ENCODE measurements at regions not wholly inside any gene's neighbourhood (a gene's known extent, or its start where the extent isn't known, plus 50 kb on each side); places are given as distances from the start of the nearest gene placed in this dataset.
"Not testable (repeated sequence)": the region's sequence is repeated elsewhere in the genome, so short reads cannot be mapped to it uniquely, and the experiment has no call there.

DNA sequence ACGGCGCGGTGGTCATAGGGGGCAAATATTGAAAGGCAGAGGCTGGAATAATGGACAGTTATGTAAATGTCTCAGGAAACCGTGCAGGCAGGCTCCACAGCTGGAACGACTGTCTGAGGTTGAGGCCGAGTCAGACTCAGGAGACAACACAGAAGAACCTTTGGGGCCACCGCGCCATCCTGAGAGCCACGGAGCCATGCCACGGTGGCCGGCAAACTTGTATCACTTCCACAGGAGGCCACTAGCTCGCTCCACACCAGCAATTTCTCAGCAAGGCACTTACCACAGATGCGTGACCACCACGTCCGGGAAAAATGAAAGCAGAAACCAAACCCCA is 156.7 kb upstream of the SALL3 start:
- Mint-ChIP-seq H3K4me1 (ENCODE audit: low read depth) (peaks cover 2% of the 10 kb centered on the region), H3K36me3 (ENCODE audit: insufficient read depth) (no peaks in the 10 kb centered on the region), H3K9me3 (ENCODE audit: low read depth) (no peaks in the 10 kb centered on the region), H3K4me3 (ENCODE audit: low read depth) (no peak overlapping the region), H3K27me3 (peaks cover 39% of the 10 kb centered on the region), H3K27ac (no peak overlapping the region)
- TF ChIP-seq, protein P1, sequence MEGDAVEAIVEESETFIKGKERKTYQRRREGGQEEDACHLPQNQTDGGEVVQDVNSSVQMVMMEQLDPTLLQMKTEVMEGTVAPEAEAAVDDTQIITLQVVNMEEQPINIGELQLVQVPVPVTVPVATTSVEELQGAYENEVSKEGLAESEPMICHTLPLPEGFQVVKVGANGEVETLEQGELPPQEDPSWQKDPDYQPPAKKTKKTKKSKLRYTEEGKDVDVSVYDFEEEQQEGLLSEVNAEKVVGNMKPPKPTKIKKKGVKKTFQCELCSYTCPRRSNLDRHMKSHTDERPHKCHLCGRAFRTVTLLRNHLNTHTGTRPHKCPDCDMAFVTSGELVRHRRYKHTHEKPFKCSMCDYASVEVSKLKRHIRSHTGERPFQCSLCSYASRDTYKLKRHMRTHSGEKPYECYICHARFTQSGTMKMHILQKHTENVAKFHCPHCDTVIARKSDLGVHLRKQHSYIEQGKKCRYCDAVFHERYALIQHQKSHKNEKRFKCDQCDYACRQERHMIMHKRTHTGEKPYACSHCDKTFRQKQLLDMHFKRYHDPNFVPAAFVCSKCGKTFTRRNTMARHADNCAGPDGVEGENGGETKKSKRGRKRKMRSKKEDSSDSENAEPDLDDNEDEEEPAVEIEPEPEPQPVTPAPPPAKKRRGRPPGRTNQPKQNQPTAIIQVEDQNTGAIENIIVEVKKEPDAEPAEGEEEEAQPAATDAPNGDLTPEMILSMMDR (IDR thresholded peaks at IDR 0.05; ENCODE audit: unreplicated experiment) = no peak
- DNase-seq (ENCODE audit: low spot score, unreplicated experiment) = no peak

DNA sequence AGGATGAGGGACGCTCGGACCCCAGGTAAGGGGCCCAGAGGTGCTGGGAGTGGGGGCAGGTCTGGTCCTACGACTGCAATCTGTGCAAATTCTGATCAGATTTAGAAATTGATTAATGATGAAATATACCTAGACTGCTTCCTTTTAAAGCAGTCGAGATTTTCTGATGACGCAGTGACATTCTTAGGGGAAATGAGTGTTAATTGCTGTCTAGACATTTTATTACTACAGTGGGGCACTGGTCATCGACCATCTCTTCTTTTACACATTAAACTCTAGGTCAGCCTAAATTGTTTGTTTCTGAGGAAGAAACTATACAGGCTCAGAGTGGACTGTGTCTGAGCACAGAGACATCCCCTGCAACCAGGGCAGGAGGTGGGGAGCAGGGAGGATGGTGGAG is 154.4 kb upstream of the SALL3 start:
- no peak overlapping the region for H3K27ac Mint-ChIP-seq

DNA sequence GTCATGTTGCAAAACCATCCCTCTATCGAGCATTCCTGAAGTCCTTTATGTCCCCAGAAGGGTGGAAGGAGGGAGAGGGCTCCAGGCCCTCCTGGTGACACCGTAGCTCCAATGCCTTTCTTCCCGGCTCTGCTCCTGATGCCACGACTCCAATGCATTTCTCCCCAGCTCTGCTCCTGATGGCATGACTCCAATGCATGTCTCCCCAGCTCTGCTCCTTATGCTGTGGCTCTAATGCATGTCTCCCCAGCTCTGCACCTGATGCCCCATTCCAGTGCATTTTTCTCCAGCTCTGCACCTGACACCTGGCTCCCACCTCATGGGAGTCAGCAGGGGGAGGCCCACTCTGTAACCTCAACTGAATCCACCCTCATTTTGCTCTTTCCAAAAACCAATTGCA is 153.0 kb upstream of the SALL3 start:
- Mint-ChIP-seq H3K9me3 (ENCODE audit: low read depth) (no peaks in the 10 kb centered on the region), H3K4me1 (ENCODE audit: low read depth) (peaks cover 2% of the 10 kb centered on the region), H3K4me3 (ENCODE audit: low read depth) (no peak overlapping the region), H3K27me3 (peaks cover 40% of the 10 kb centered on the region), H3K36me3 (ENCODE audit: insufficient read depth) (no peaks in the 10 kb centered on the region), H3K27ac (no peak overlapping the region)
- no peak for DNase-seq (ENCODE audit: low spot score, unreplicated experiment)
- TF ChIP-seq, protein P1 (IDR thresholded peaks at IDR 0.05; ENCODE audit: unreplicated experiment) = no peak

More for the DNA sequence above, 154.4 kb upstream of the SALL3 start:
- Mint-ChIP-seq H3K4me1 (ENCODE audit: low read depth) (peaks cover 2% of the 10 kb centered on the region), H3K36me3 (ENCODE audit: insufficient read depth) (no peaks in the 10 kb centered on the region), H3K9me3 (ENCODE audit: low read depth) (no peaks in the 10 kb centered on the region), H3K4me3 (ENCODE audit: low read depth) (no peak overlapping the region), H3K27me3 (peaks cover 45% of the 10 kb centered on the region)
- TF ChIP-seq, protein P1 (IDR thresholded peaks at IDR 0.05; ENCODE audit: unreplicated experiment) = no peak
- no peak for DNase-seq (ENCODE audit: low spot score, unreplicated experiment)

DNA sequence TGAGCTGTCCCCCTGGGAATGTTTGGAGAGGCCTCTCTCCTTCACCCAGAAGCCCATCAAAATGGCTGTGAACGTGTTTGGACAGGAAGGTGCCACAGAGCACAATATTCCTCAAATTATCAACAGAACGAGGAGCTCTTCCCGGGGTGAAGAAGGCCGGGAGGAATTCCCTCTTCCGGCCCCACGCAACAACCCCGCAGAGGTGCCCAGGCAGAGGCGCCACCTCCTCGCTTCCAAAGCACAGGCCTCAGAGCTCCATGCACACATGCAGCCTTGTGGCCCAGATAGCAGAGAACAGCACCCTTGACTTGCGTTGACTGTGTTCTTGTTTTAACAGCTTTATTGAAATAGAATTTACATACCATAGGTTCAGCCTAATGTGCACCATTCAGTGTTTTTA is 152.5 kb upstream of the SALL3 start:
- Mint-ChIP-seq H3K4me3 (ENCODE audit: low read depth) (no peak overlapping the region), H3K27ac (no peak overlapping the region), H3K4me1 (ENCODE audit: low read depth) (peaks cover 2% of the 10 kb centered on the region), H3K36me3 (ENCODE audit: insufficient read depth) (no peaks in the 10 kb centered on the region), H3K27me3 (peaks cover 36% of the 10 kb centered on the region), H3K9me3 (ENCODE audit: low read depth) (no peaks in the 10 kb centered on the region)
- no peak for DNase-seq (ENCODE audit: low spot score, unreplicated experiment)
- TF ChIP-seq, protein P1 (IDR thresholded peaks at IDR 0.05; ENCODE audit: unreplicated experiment) = no peak

DNA sequence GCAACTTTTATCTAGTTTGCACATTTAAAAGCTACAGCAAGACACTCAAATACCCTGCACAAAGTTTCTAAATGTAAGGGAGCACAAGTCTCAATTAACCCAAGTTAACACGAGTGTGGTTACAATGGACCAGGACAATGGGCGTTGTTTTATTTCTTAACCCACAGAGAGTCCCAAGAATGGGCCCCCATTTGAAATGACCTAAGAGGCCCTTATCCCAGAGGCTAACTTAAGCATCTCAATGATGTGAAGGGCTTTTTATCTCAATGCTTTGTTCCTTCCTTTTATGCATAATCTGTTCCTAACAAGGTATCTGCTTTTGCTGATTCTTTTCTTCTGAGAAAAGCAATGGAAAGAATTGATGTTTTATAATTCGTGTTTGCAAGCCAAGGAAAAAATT is 151.5 kb upstream of the SALL3 start:
- TF ChIP-seq, protein P1 (IDR thresholded peaks at IDR 0.05; ENCODE audit: unreplicated experiment) = no peak
- Mint-ChIP-seq H3K4me3 (ENCODE audit: low read depth) (no peak overlapping the region), H3K9me3 (ENCODE audit: low read depth) (no peaks in the 10 kb centered on the region), H3K27me3 (peaks cover 38% of the 10 kb centered on the region), H3K27ac (no peak overlapping the region), H3K36me3 (ENCODE audit: insufficient read depth) (no peaks in the 10 kb centered on the region), H3K4me1 (ENCODE audit: low read depth) (peaks cover 2% of the 10 kb centered on the region)
- DNase-seq (ENCODE audit: low spot score, unreplicated experiment) = no peak

DNA sequence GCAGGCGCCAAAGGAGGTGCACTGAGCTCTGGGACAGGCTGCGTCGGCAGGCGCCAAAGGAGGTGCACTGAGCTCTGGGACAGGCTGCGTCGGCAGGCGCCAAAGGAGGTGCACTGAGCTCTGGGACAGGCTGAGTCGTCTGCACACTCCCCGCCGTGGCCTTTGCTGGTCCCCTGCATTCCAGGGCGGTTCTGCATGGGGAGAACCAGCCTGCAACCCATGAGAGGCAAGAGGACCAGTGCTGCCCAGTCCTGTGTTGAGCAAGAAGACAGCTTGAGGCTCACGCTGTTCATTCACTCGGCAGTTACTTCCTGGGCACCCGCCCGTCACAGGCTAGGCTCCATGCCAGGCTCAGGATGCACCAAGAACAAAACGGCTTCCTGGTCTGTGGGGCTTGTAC is 150.6 kb upstream of the SALL3 start:
- H3K4me3 Mint-ChIP-seq (ENCODE audit: low read depth); H3K4me1 Mint-ChIP-seq (ENCODE audit: low read depth); H3K9me3 Mint-ChIP-seq (ENCODE audit: low read depth); DNase-seq (ENCODE audit: low spot score, unreplicated experiment); H3K27ac Mint-ChIP-seq; H3K36me3 Mint-ChIP-seq (ENCODE audit: insufficient read depth): not testable (repeated sequence)
- H3K27me3 Mint-ChIP-seq = peaks cover 36% of the 10 kb centered on the region
